Muscle of back (tissue), 3 donors: ENCODE measurements at regions not wholly inside any gene's neighbourhood (a gene's known extent, or its start where the extent isn't known, plus 50 kb on each side); places are given as distances from the start of the nearest gene placed in this dataset.

Source experiments
- DNase-seq, 3 donors: peaks; one replicate each; pipeline versions ENCODE4 v3.0.0 to v3.0.0-alpha.2; 2013

- DNase-seq, result no peak
Observed at GRCh38 chr18:69216321-69216720, 184.4 kb upstream of the DOK6 start.

- no peak for DNase-seq
Observed at GRCh38 chr18:69217196-69218000, 183.3 kb upstream of the DOK6 start.

GRCh38 chr18:69220529-69220928 lies 180.2 kb upstream of the DOK6 start:
- no peak for DNase-seq

- no peak for DNase-seq
Observed at GRCh38 chr18:69222089-69222488, 178.6 kb upstream of the DOK6 start.

- no peak for DNase-seq
Observed at GRCh38 chr18:69226971-69227370, 173.7 kb upstream of the DOK6 start.

- DNase-seq, result no peak
Observed at GRCh38 chr18:69230204-69230603, 170.5 kb upstream of the DOK6 start.

GRCh38 chr18:69233465-69234054 lies 167.1 kb upstream of the DOK6 start:
- DNase-seq, result peak in 1 of 3 donors; percentile 8

- no peak for DNase-seq
Observed at GRCh38 chr18:69239849-69240674, 160.6 kb upstream of the DOK6 start.

- no peak for DNase-seq
Observed at GRCh38 chr18:69246027-69246426, 154.7 kb upstream of the DOK6 start.

GRCh38 chr18:69250305-69251151 lies 150.2 kb upstream of the DOK6 start:
- DNase-seq, result peak in 2 of 3 donors; percentile 12 to 35

- peak in 2 of 3 donors; percentile 4 to 76 for DNase-seq
Observed at GRCh38 chr18:69257861-69258458, 142.7 kb upstream of the DOK6 start.

GRCh38 chr18:69259282-69259681 lies 141.4 kb upstream of the DOK6 start:
- DNase-seq, result no peak

- no peak for DNase-seq
Observed at GRCh38 chr18:69261406-69261805, 139.3 kb upstream of the DOK6 start.

- DNase-seq, result no peak
Observed at GRCh38 chr18:69265656-69266055, 135.0 kb upstream of the DOK6 start.

GRCh38 chr18:69267895-69268294 lies 132.8 kb upstream of the DOK6 start:
- no peak for DNase-seq

- DNase-seq, result no peak
Observed at GRCh38 chr18:69282371-69282770, 118.3 kb upstream of the DOK6 start.

- DNase-seq, result no peak
Observed at GRCh38 chr18:69291044-69291443, 109.6 kb upstream of the DOK6 start.

GRCh38 chr18:69291755-69292154 lies 108.9 kb upstream of the DOK6 start:
- DNase-seq, result no peak

GRCh38 chr18:69300185-69300584 lies 100.5 kb upstream of the DOK6 start:
- no peak for DNase-seq

GRCh38 chr18:69308619-69309018 lies 92.1 kb upstream of the DOK6 start:
- no peak for DNase-seq

- DNase-seq, result no peak
Observed at GRCh38 chr18:69326094-69326493, 74.6 kb upstream of the DOK6 start.
